CD4-positive, alpha-beta memory T cell (primary cell): ENCODE measurements at regions not wholly inside any gene's neighbourhood (a gene's known extent, or its start where the extent isn't known, plus 50 kb on each side); places are given as distances from the start of the nearest gene placed in this dataset.

Source experiments
- CTCF ChIA-PET: fragments of 350-600 bp; sonication (Branson Sonifier 250); formaldehyde crosslinking; loops from one replicate; lab custom pipeline; 2021; ENCODE audit warnings: inconsistent platforms; ENCODE audit not compliant: partially characterized antibody; lab: Charles Lee
- POLR2A ChIA-PET: fragments of 350-600 bp; sonication (Branson Sonifier 250); formaldehyde crosslinking; loops from one replicate; lab custom pipeline; 2021; ENCODE audit not compliant: partially characterized antibody; lab: Charles Lee
- DNase-seq, 5 donors: peaks; one replicate each; pipeline versions ENCODE4 v3.0.0 to v3.0.0-alpha.2; 2020 to 2022; ENCODE audit warnings: mixed read lengths in 1 of 5
- H3K27ac ChIP-seq: one replicate; pipeline ENCODE4 v1.7.0; 2013; ENCODE audit warnings: low read depth, low read length
- H3K27me3 ChIP-seq: 2 replicates; pipeline ENCODE4 v1.7.0; 2013; ENCODE audit warnings: mild to moderate bottlenecking, low read length, moderate library complexity; ENCODE audit not compliant: insufficient read depth
- H3K36me3 ChIP-seq: 2 replicates; pipeline ENCODE4 v1.7.0; 2013; ENCODE audit warnings: mild to moderate bottlenecking, low read length, moderate library complexity; ENCODE audit not compliant: insufficient read depth
- H3K4me1 ChIP-seq: 2 replicates; pipeline ENCODE4 v1.7.0; 2013; ENCODE audit warnings: mild to moderate bottlenecking, low read length, moderate library complexity; ENCODE audit not compliant: insufficient read depth
- H3K4me3 ChIP-seq, 2 donors: one replicate each; pipeline ENCODE4 v1.7.0; 2013; ENCODE audit warnings: low read length in 2 of 2, mild to moderate bottlenecking in 1 of 2
- H3K9me3 ChIP-seq, 2 donors: one replicate each; pipeline ENCODE4 v1.7.0; 2013; ENCODE audit warnings: low read length in 2 of 2, control low read depth in 1 of 2; ENCODE audit not compliant: control insufficient read depth in 1 of 2
- H3K27ac Mint-ChIP-seq, 7 donors: one replicate each; pipeline ENCODE4 v1.8.0; 2020 to 2021; ENCODE audit warnings: mixed read lengths in 7 of 7, mild to moderate bottlenecking in 6 of 7, inconsistent platforms in 3 of 7, moderate library complexity in 3 of 7
- H3K27me3 Mint-ChIP-seq, 2 donors: one replicate each; pipeline ENCODE4 v1.8.0; 2020 to 2021; ENCODE audit warnings: mixed read lengths in 2 of 2
- H3K36me3 Mint-ChIP-seq, 2 donors: one replicate each; pipeline ENCODE4 v1.8.0; 2020 to 2021; ENCODE audit warnings: mixed read lengths in 2 of 2, inconsistent platforms in 1 of 2, mild to moderate bottlenecking in 1 of 2
- H3K4me1 Mint-ChIP-seq, 4 donors: one replicate each; pipeline ENCODE4 v1.8.0; 2020 to 2021; ENCODE audit warnings: mixed read lengths in 4 of 4, mild to moderate bottlenecking in 1 of 4
- H3K4me3 Mint-ChIP-seq, 8 donors: one replicate each; pipeline ENCODE4 v1.8.0; 2020 to 2021; ENCODE audit warnings: mixed read lengths in 8 of 8, mild to moderate bottlenecking in 7 of 8, moderate library complexity in 6 of 8, inconsistent platforms in 3 of 8
- H3K9me3 Mint-ChIP-seq, 8 donors: one replicate each; pipeline ENCODE4 v1.8.0; 2020 to 2021; ENCODE audit warnings: mixed read lengths in 8 of 8, mild to moderate bottlenecking in 5 of 8, inconsistent platforms in 3 of 8, moderate library complexity in 1 of 8
- intact Hi-C: fragments of 100-400 bp; cut with micrococcal nuclease; formaldehyde crosslinking; loops from one replicate; pipeline ENCODE4 v1.15.1; 2023

GRCh38 chr6:19427548-19427947 lies 409.6 kb upstream of the ID4 start:
- POLR2A ChIA-PET = no interaction called here

DNA sequence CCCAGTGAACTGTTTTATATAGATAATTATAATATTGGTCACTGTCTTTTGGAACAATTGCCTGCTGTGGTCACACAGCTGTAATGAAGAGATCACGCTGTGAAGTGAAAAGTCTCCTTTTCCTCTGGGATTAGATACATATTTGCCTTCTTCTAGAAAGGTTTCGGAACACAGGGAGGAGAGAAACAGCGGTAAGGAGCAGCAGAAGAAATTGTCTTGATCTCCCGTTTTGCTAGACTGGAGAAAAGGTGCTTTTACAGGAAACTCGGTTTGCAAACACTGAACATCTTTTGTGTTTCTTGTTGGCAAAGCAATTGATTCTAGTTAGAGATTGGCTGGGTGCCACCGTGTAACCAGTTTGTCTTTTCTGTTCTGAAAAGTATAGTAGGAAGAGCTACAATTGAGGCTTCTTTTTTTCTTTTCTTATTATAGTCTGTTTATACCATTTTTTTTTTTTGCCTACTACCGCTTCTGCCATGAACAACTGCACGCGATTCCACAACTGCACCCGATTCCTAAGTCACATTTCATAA lies 404.1 kb upstream of the ID4 start:
- DNase-seq = no peak
- H3K36me3 Mint-ChIP-seq = no peaks in the 10 kb centered on the region
- H3K27me3 Mint-ChIP-seq = no peaks in the 10 kb centered on the region
- POLR2A ChIA-PET = no interaction called here
- intact Hi-C loops = no loop called here
- peaks cover 0 to 12% (median 3%) of the 10 kb centered on the region in 8 donors for H3K9me3 Mint-ChIP-seq
- no peaks in the 10 kb centered on the region for H3K9me3 ChIP-seq
- H3K4me1 Mint-ChIP-seq = no peaks in the 10 kb centered on the region
- H3K36me3 ChIP-seq = no peaks in the 10 kb centered on the region
- no peaks in the 10 kb centered on the region for H3K4me1 ChIP-seq
- no peaks in the 10 kb centered on the region for H3K27me3 ChIP-seq
- CTCF ChIA-PET = no interaction called here
- H3K4me3 Mint-ChIP-seq = no peak overlapping the region
- H3K27ac ChIP-seq = no peak overlapping the region
- no peak overlapping the region for H3K4me3 ChIP-seq
- H3K27ac Mint-ChIP-seq = no peak overlapping the region

More at GRCh38 chr6:19427548-19427947, 409.6 kb upstream of the ID4 start:
- Histone ChIP-seq H3K9me3 (no peaks in the 10 kb centered on the region), H3K4me1 (no peaks in the 10 kb centered on the region), H3K27me3 (no peaks in the 10 kb centered on the region), H3K4me3 (no peak overlapping the region), H3K36me3 (no peaks in the 10 kb centered on the region), H3K27ac (no peak overlapping the region)
- H3K9me3 Mint-ChIP-seq = peaks cover 0 to 10% (median 5%) of the 10 kb centered on the region in 8 donors
- intact Hi-C loops = no loop called here
- no peaks in the 10 kb centered on the region for H3K36me3 Mint-ChIP-seq
- no peaks in the 10 kb centered on the region for H3K27me3 Mint-ChIP-seq
- H3K4me3 Mint-ChIP-seq = no peak overlapping the region
- H3K27ac Mint-ChIP-seq = no peak overlapping the region
- DNase-seq = no peak
- H3K4me1 Mint-ChIP-seq = no peaks in the 10 kb centered on the region
- CTCF ChIA-PET = no interaction called here

DNA sequence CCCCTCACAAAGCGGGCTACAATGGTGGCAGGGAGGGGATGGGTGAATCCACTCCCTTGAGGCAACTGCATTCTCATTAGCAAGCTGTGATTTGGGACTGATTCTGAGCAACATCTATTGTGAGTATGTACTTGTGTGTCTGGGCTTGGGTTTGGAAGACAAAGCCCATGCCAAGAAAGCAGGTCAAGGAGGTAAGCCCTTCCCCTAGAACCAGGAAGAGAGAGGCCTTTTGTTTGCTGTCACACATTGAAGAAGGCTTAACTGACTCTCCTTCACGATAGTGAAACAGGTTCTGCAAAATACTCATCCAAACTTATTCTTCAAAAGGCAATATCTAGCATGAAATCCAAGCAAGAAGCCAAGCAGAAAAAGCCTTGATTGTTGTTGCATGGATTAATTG lies 403.1 kb upstream of the ID4 start:
- H3K4me3 ChIP-seq = no peak overlapping the region
- ChIA-PET CTCF (no interaction called here), POLR2A (no interaction called here)
- H3K9me3 ChIP-seq = no peaks in the 10 kb centered on the region
- no peak overlapping the region for H3K4me3 Mint-ChIP-seq
- no peak for DNase-seq
- no peak overlapping the region for H3K27ac ChIP-seq
- no peaks in the 10 kb centered on the region for H3K27me3 Mint-ChIP-seq
- no peaks in the 10 kb centered on the region for H3K4me1 Mint-ChIP-seq
- no peaks in the 10 kb centered on the region for H3K27me3 ChIP-seq
- no peaks in the 10 kb centered on the region for H3K36me3 ChIP-seq
- no peak overlapping the region for H3K27ac Mint-ChIP-seq
- peaks cover 0 to 12% (median 3%) of the 10 kb centered on the region in 8 donors for H3K9me3 Mint-ChIP-seq
- H3K36me3 Mint-ChIP-seq = no peaks in the 10 kb centered on the region
- H3K4me1 ChIP-seq = no peaks in the 10 kb centered on the region
- intact Hi-C loops = no loop called here

- H3K4me3 ChIP-seq = no peak overlapping the region
- Mint-ChIP-seq H3K4me1 (no peaks in the 10 kb centered on the region), H3K36me3 (no peaks in the 10 kb centered on the region), H3K9me3 (peaks cover 0 to 10% (median 2%) of the 10 kb centered on the region in 8 donors), H3K27ac (no peak overlapping the region), H3K27me3 (no peaks in the 10 kb centered on the region), H3K4me3 (no peak overlapping the region)
- H3K27ac ChIP-seq = no peak overlapping the region
- H3K36me3 ChIP-seq = no peaks in the 10 kb centered on the region
- H3K27me3 ChIP-seq = no peaks in the 10 kb centered on the region
- intact Hi-C loops = no loop called here
- no peak for DNase-seq
- ChIA-PET POLR2A (no interaction called here), CTCF (no interaction called here)
- H3K9me3 ChIP-seq = no peaks in the 10 kb centered on the region
- no peaks in the 10 kb centered on the region for H3K4me1 ChIP-seq
Observed at GRCh38 chr6:19435755-19436154, 401.4 kb upstream of the ID4 start.

DNA sequence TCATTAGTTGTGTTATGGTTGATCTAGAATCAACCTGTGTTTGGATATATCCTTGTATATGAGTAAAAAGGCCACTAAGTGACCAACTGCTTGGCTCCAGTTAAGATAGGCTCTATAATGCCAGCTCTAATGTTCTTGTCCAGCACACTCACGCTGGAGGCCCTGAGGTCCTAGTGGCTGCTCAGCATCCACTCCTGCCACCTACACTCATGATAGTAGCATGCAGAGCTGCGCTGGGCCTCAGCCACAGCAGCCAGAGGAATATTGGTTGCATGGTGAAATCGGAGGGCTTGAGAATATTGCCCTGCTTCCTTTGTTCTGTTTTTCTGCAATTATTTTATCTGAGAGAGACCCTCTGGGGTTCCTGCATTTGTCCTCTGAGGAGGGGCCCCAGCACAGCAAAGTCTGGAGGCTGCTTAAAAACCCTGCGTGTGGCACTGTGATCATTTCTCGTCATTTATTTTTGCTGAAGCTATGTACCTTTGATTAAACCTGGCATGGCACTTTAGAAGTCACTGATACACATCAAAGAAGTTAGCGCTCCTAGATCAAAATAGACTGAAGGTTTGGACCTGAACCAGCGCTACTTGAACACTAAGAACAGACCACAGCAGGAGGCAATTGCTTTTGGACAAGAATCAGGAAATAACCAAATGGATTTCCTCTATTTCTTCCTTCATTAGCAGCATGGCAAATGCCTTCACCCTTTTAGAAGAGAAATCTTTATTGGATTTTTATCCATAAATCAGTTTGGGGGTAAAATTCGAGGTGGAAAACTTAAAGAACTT lies 398.4 kb upstream of the ID4 start:
- Histone ChIP-seq H3K27me3 (no peaks in the 10 kb centered on the region), H3K4me3 (no peak overlapping the region), H3K4me1 (no peaks in the 10 kb centered on the region), H3K27ac (no peak overlapping the region), H3K9me3 (no peaks in the 10 kb centered on the region), H3K36me3 (no peaks in the 10 kb centered on the region)
- intact Hi-C loops = no loop called here
- Mint-ChIP-seq H3K27ac (no peak overlapping the region), H3K4me1 (no peaks in the 10 kb centered on the region), H3K4me3 (no peak overlapping the region), H3K9me3 (peaks cover 0 to 12% (median 2%) of the 10 kb centered on the region in 8 donors), H3K27me3 (no peaks in the 10 kb centered on the region), H3K36me3 (no peaks in the 10 kb centered on the region)
- ChIA-PET CTCF (no interaction called here), POLR2A (no interaction called here)
- no peak for DNase-seq

DNA sequence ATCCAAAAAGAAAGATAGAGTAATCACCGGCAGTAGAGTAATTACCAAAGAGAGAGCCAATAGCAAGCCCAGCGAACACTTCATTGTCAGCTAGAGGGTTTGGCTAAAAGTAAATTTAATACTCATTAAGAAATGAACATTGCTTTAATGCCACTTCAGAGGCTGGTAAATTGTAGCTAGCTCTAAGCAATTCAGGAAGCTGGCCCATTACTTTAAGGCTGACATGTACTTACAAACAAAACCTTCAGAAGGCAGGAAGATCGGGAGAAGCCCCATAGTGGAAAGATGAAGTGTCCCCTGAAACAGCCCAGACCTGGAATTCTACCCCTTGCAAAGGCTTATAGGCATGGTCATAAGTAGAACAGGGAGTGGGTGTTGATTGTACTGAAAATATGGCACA lies 396.6 kb upstream of the ID4 start:
- peaks cover 0 to 12% (median 3%) of the 10 kb centered on the region in 8 donors for H3K9me3 Mint-ChIP-seq
- no peaks in the 10 kb centered on the region for H3K4me1 Mint-ChIP-seq
- no peaks in the 10 kb centered on the region for H3K36me3 ChIP-seq
- no peak overlapping the region for H3K27ac ChIP-seq
- H3K4me3 ChIP-seq = no peak overlapping the region
- intact Hi-C loops = no loop called here
- no peak for DNase-seq
- H3K27me3 ChIP-seq = no peaks in the 10 kb centered on the region
- H3K4me1 ChIP-seq = no peaks in the 10 kb centered on the region
- POLR2A ChIA-PET = no interaction called here
- H3K27me3 Mint-ChIP-seq = no peaks in the 10 kb centered on the region
- no peaks in the 10 kb centered on the region for H3K9me3 ChIP-seq
- CTCF ChIA-PET = no interaction called here
- H3K36me3 Mint-ChIP-seq = no peaks in the 10 kb centered on the region
- H3K4me3 Mint-ChIP-seq = no peak overlapping the region
- no peak overlapping the region for H3K27ac Mint-ChIP-seq

GRCh38 chr6:19443411-19443810 lies 393.8 kb upstream of the ID4 start:
- H3K27me3 Mint-ChIP-seq = no peaks in the 10 kb centered on the region
- H3K9me3 Mint-ChIP-seq = peaks cover 0 to 15% (median 1%) of the 10 kb centered on the region in 8 donors

More at GRCh38 chr6:19443411-19443810, 393.8 kb upstream of the ID4 start:
- Histone ChIP-seq H3K4me1 (no peaks in the 10 kb centered on the region), H3K9me3 (no peaks in the 10 kb centered on the region), H3K36me3 (no peaks in the 10 kb centered on the region), H3K27ac (no peak overlapping the region), H3K27me3 (no peaks in the 10 kb centered on the region), H3K4me3 (no peak overlapping the region)
- no peaks in the 10 kb centered on the region for H3K4me1 Mint-ChIP-seq
- no peaks in the 10 kb centered on the region for H3K36me3 Mint-ChIP-seq
- intact Hi-C loops = no loop called here
- CTCF ChIA-PET = no interaction called here
- no peak for DNase-seq
- no peak overlapping the region for H3K4me3 Mint-ChIP-seq
- POLR2A ChIA-PET = no interaction called here
- no peak overlapping the region for H3K27ac Mint-ChIP-seq
